ENCODE measurements at regions not wholly inside any gene's neighbourhood (a gene's known extent, or its start where the extent isn't known, plus 50 kb on each side); places are given as distances from the start of the nearest gene placed in this dataset.
"Not testable (repeated sequence)": the region's sequence is repeated elsewhere in the genome, so short reads cannot be mapped to it uniquely, and the experiment has no call there.

DNA sequence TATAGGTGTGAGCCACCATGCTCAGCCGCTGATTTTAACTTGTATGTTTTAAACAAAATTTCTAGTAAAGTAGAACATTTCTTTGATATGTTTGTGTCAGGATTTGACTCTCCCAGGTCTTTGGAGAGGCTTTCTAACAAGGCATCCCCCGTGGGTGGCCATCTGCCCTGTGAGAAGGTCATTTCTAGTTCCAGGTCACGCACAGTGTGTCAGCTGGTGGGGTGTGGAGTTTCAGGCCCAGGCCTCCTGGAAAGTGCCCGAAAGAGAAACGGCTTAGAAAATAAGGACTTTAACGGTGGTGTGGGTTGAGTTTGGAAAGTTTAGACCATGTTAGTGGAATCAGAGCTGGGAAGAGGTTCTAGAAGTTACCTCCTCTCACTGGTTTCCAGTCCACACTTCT, 61.0 kb downstream of the SPDYE17 start:
- not testable (repeated sequence) for H3K4me3 ChIP-seq (ENCODE audit: low read length); DNase-seq (ENCODE audit: low read depth)

DNA sequence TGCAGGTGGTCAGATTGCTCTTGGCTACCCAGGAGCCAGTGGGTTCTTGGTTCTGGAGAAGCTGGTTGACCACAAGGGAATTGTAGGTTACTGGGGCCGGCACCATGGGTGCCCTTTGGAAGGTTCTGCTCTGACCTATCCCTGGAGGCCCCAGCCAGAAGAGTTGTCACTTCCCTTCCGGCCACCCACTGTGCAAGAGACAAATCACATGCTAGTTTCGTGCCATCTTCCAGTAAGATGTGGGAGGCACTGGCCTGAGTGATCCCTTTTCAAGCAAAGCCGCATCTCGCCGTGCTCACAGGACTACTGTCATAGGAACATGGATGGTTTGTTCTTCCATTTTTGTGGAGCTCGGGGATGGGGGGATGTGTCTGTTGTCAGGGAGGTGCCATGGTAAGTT, 62.3 kb downstream of the SPDYE17 start:
- not testable (repeated sequence) for H3K4me3 ChIP-seq (ENCODE audit: low read length); DNase-seq (ENCODE audit: low read depth)

DNA sequence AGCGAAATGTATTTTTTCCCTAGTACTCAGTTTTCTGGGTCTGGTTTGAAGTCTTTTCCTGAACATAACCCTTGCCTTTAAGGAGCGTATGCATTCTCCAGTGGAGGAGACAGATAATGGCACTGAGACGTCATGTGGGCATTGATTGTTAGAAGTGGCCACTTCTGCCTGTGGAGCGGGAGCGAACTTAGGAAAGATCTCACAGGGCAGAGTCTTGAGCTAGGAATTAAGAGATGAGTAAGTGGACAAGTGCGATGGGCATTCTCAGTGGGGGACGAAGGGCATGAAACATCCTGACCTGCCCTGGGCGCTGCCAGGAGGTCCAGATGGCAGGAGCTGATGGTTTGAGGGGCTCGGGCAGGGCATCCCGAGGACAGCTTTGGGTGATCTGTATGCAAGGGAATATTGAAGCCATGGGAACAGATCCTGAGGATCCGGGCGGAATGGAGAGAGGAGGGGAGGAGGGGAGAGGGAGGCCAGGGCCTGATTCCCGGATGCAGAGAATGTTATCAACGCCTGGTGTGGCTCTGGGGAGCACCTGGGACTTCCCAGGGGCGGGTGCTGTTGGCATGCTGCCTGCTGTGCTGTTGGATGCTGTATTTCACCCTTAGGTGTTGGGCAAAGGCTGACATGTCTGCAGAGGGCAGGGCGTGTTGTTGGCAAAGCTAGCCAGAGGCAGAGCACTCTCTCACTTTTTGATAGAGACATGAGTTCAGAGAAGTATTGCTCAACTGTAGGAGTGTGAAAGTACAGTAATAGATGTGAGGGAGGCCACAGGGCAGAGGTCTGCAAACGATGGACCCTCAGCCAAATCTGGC, 66.2 kb downstream of the SPDYE17 start:
- H3K4me3 ChIP-seq (ENCODE audit: low read length) = not testable (repeated sequence)

DNA sequence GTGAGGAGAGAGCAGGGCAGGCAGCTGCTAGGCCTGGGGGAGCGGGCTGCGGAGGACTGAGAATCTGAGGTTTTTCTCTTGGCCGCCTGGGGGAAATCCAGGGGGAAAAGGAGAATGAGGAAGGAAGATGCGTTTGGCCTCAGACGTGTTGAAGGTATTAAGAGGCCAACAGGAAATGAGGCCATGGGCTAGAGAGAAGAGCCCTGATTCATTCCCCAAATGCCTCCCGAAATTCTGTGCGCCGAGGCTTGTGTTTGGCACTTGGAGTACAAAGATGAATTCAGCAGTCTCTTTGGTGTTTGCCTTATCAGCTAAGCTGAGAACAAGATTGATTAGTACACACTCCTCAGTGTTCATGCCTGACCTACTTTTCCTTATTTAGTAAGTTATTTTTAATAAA, 68.1 kb downstream of the SPDYE17 start:
- DNase-seq (ENCODE audit: low read depth); H3K4me3 ChIP-seq (ENCODE audit: low read length): not testable (repeated sequence)

More for the DNA sequence above, 66.2 kb downstream of the SPDYE17 start:
- DNase-seq (ENCODE audit: low read depth) = peak; percentile 46

DNA sequence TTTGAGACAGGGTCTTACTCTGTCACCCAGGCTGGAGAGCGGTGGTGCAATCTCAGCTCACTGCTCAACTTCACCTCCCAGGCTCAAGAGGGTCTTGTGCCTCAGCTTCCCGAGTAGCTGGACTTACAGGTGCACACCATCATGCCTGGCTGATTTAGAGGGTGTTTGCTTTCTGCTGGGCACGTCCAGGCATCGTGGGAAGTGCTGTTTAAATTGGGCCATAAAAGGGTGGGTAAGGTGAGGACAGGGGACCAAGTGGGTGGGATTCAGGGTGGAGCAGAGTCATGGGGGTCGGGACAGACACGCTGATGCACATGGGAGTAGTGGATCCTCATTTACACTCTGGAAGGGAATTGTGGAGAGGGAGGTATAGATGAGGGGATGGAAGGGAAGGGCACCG, 69.1 kb downstream of the SPDYE17 start:
- H3K4me3 ChIP-seq (ENCODE audit: low read length); DNase-seq (ENCODE audit: low read depth): not testable (repeated sequence)

DNA sequence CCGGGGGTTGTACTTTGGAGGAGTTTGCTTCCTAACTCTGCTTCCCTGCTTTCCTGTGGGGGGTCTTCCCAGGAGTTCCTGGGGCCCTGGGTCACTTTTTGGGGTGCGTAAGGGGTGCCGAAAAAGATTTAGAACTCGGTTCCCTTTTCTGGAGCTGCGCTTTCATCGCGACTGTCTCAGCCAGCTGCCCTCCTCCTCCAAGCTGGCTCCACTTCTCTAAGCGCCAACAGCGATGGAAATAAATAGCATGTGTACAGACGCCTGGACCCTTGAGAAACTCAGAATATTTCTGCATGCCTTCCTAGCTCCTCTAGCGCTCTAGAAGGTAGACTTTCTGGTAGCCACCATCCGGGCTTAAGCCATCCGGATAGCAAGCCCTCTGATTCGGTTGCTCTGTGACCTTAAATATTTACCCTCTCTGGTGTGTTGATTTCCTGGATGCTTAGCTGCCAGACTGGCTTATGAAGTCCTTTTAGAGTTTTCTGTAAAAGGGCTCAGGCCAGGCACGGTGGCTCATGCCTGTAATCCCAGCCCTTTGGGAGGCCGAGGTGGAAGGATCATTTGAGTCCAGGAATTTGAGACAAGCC, 71.7 kb downstream of the SPDYE17 start:
- not testable (repeated sequence) for H3K4me3 ChIP-seq (ENCODE audit: low read length); DNase-seq (ENCODE audit: low read depth)

DNA sequence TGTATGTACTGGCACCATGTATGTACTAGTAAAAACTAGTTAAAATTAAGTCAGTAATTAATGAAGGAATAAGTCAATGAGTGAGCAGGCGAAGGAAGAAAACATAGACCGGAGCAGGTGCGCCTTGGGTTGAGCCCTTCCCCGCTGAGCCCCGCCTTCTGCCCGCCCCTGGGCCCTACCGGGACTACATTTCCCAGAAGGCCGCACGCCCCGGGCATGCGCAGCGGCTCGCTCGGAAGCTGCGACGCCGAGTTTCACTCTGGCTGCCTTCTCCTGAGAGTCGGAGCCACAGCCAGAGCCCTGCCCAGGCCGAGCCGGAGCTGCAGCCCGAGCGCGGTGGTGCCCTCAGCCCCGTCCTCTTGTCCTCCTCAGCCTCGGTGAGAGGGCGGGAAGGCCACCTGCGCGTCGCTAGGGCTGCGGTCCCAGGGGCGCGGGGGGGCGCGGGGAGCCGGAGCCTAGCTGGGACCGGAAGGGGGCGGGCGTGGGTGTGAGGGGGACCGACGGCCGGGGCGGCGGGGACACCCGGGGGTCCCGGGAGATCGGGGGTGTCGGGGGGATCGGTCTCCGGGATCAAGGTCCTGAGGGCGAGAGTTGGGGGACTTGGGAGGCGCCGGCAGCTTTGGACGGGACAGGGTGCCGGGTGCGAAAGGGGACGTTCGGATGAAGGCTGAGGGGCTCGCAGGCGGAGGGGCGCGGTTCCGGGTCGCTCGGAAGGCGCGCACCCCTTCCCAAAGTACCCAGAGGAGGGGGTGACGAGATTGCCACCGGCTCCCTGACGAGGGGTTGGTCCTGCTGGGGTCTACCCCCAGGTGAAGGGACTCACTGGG, 72.4 kb downstream of the SPDYE17 start:
- DNase-seq (ENCODE audit: low read depth); H3K4me3 ChIP-seq (ENCODE audit: low read length): not testable (repeated sequence)

DNA sequence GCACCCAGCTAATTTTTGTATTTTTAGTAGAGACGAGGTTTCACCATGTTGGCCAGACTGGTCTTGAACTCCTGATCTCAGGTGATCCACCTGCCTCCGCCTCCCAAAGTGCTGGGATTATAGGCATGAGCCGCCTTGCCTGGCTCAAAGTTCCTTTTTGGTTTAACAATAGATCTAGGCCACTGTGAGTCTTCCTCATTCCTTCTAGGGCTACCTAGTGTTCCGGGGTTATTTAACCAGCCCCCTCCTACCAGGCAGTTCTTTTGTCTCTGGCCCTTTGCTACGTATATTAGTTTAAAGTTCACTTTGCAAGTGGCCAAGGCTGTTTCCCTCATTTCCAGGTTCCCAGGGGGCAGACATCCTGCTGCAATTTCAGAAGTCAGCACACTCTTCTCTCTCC, 75.6 kb downstream of the SPDYE17 start:
- DNase-seq (ENCODE audit: low read depth); H3K4me3 ChIP-seq (ENCODE audit: low read length): not testable (repeated sequence)

DNA sequence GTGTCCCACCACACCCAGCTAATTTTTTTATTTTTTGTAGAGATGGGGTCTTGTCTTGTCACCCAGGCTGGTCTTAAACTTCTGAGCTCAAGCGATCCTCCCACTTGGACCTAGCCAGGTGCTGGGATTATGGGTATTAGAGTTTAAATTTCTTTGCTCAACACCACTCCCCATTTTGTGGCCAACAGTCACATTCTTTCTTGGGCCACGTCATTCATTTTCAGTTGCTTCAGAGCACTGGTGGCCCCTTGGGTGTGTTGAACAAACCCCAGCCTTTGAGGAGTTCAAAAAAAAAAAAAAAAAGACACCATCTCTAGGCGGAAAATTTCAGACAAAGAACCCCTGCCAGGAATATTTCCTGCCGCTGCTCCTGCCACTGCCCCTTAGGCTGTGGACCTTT, 77.0 kb downstream of the SPDYE17 start:
- DNase-seq (ENCODE audit: low read depth); H3K4me3 ChIP-seq (ENCODE audit: low read length): not testable (repeated sequence)

DNA sequence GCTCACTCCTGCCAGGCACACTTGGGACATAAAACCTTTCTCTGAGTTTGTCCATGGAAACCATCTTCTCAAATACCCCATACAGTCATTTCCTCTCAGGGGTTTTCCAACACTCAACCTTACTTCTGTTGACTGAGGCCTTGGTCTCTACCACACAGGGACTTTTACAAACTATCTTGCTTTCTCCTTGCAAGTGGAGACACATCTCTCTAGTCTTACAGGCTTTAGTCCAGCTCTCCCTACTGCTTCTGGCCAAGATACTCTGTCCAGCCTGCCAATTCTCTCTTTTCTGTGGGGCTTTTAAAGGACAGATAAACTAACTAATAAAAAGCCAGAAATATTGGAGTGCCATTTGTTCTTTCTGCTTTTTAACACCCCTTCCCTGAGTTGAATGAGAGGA, 87.6 kb downstream of the SPDYE17 start:
- not testable (repeated sequence) for H3K4me3 ChIP-seq (ENCODE audit: low read length)
- peak; percentile 12 for DNase-seq (ENCODE audit: low read depth)

DNA sequence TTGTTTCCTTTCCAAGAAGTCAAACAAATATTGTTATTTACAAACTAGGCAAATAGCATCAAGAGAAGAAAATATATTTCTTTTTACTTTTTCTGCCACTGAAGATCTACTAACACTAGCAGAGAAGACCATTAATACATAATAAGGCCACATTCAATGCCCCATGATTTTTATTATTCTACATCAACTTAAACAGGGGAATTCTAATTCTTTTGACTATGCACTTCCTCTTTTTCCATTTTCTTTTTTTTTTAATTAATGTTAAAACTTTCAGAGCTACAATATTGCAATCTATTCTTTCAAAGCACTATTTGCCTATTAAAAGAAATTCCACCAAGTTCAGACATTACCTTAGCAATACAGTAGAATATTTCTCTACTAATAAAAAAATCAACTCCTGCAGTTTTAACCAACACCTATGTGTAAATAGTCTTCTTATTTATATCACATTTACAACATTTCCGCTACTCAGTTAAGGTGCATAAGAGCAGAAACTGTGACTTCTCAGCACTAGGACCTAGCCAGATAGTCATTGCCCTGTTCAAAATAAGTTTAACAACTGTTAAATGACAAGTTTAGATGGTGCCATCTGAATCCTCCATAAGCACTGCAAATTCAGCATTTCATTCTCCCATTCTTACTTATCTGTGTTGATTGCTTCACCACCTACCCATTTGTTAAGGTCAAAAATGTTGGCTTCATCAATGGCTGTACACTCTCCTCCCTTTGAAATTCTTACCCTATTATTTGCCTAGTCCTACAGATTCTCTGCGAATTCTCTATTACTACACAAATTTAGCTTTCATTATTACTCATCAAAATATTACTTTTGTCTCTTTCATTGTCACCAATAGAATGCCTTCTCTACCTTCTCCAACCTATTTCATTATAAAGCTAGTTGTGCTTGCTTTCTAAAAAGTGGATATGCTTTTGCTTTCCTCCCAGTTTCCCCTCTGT, 90.1 kb downstream of the SPDYE17 start:
- H3K4me3 ChIP-seq (ENCODE audit: low read length); DNase-seq (ENCODE audit: low read depth): not testable (repeated sequence)

DNA sequence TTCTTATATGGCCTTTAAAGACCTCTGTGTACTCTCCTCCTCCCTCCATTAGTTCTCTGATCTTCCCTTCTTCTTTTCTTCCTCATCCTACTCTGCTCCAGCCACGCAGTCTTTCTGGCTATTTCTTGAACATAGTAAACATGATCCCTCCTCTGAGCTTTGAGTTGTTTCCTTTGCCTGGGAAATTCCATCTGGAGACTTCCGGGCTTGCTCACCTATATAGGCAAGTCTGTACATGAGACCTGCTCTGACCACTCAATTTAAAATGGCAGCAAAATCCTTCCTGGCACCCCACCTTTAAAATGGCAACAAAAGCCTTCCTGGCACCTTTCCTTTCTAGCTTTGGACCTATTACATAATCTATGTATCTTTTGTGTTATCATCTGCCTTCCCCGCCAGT, 94.4 kb downstream of the SPDYE17 start:
- not testable (repeated sequence) for H3K4me3 ChIP-seq (ENCODE audit: low read length); DNase-seq (ENCODE audit: low read depth)

DNA sequence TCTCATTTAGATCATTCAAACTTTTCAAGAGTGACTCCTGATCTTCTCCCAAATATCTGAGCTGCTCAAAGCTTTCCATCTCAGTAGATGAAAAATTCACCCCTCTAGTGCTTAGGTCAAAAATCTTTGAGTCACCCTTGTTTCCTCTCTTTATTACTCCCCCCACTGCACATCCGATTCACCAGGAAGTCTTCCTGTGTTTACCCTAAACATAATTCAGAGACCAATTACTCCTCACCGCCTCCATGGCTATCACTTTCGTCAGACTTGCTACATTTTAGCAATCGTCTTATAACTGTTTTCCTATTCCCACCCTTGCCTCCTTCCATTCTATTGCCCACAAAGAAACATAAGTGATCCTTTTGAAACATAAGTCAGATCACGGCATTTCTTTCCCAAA, 94.8 kb downstream of the SPDYE17 start:
- H3K4me3 ChIP-seq (ENCODE audit: low read length) = not testable (repeated sequence)
- peak; percentile 21 for DNase-seq (ENCODE audit: low read depth)

DNA sequence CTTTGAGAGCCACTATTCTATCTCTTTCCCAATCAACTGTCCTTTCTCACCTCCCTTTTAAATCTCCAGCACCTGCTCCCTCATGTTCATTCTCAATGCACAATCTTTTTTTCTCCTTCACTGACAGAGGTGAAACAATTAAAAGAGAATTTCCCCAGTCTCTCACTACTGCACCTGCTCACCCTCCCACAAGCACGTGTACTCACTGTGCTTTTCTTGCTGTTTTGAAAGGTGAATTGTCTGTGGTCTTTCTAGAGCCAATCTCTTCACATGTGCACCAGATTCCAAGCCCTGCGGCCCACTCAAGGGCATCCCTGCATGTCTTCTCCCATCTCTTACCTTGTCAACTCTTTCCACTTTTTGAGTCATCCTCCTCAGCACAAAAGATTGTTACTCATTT, 95.8 kb downstream of the SPDYE17 start:
- not testable (repeated sequence) for H3K4me3 ChIP-seq (ENCODE audit: low read length)

DNA sequence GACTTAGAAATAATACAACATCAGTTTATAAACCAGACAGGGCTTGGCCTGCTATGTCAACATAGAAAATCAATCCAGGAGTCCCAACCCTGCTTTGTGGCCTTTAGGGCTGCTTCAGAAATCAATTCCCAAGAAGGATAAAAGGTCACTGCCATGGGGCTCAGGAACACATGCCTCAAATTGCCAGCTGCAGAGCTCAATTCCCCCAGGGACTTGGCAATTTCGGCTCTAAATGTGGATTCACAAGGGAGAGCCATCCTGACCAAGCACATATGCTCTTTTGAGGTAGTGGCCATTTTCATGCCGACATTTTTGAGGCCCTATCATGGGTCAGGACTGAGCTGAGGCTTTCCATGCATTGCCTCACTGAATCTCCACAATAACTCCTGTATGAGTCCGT, 97.5 kb downstream of the SPDYE17 start:
- H3K4me3 ChIP-seq (ENCODE audit: low read length); DNase-seq (ENCODE audit: low read depth): not testable (repeated sequence)

More for the DNA sequence above, 95.8 kb downstream of the SPDYE17 start:
- not testable (repeated sequence) for DNase-seq (ENCODE audit: low read depth)

DNA sequence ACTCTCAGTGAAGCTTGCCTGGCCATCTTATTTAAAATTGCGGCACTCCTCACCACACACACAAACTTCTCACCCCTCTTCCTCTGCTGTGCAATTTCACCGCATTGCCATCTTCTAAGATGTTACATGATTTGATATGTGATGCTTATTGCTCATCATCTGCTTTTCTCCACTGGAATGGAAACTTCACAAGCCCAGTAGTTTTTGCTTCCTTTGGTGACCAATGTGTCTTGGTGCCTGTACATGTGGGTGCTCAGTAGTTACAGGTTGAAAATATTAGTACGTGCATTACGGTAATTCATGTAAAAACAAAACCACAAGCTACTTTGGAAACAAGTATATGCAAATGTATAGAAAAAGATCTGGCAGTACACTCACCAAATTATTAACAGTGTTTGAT, 99.2 kb downstream of the SPDYE17 start:
- DNase-seq (ENCODE audit: low read depth); H3K4me3 ChIP-seq (ENCODE audit: low read length): not testable (repeated sequence)

DNA sequence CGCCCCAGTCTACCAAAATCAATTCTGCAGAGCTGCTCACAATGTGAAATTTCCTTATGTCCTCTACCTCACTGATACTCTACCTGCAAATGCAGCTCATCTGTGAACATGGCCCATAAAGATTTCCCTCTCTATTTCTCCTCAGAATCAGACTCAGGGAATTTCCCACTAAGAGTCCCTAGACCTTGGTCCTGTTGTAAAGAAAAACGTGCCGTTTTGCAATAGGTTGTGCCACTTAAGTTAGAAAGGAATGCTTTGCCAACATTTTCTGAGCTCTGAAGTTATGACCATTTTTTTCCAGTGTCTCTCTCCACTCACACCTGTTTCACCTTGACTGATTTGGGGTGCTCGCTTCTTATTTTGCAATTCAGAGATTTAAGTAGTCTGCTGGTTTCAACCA, 100.7 kb downstream of the SPDYE17 start:
- not testable (repeated sequence) for H3K4me3 ChIP-seq (ENCODE audit: low read length)
- DNase-seq (ENCODE audit: low read depth) = peak; percentile 3

DNA sequence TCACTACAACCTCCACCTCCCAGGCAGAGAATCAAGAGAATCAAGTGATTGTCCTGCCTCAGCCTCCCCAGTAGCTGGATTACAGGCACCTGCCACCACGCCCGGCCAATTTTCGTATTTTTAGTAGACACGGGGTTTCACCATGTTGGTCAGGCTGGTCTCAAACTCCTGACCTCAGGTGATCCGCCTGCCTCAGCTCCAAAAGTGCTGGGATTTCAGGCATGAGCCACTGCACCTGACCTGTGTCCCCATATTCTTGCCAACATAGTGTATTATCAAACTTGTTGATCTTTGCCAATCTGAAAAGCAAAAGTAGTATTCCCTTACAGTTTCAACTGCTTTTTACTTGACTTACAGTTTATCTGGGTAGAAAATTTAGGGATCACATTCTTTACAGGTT, 101.7 kb downstream of the SPDYE17 start:
- not testable (repeated sequence) for H3K4me3 ChIP-seq (ENCODE audit: low read length); DNase-seq (ENCODE audit: low read depth)

DNA sequence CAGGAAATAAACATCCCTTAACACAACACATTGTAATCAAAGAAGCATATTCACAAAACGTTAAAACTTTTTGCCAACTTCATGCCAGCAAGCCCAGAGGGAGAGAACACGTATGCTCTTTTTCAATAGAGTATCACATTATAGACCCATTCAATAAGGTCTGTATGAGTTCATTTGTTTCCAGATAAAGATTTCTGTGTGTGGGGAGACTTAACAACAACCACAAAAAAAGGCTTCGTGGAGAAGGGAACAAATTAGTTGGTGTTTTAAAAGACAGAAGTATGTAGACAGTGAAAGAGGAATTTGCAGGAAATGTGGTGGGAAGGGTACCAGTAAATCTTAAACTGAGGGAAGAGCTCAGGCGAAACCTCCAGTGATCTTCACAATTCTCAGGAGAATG, 103.4 kb downstream of the SPDYE17 start:
- not testable (repeated sequence) for DNase-seq (ENCODE audit: low read depth); H3K4me3 ChIP-seq (ENCODE audit: low read length)
